Right ventricle myocardium superior (tissue), 1 donor: ENCODE measurements at regions not wholly inside any gene's neighbourhood (a gene's known extent, or its start where the extent isn't known, plus 50 kb on each side); places are given as distances from the start of the nearest gene placed in this dataset.
A peak's percentile ranks its signal among the peaks of the same experiment; 100 is the strongest.

Experiments
- ATAC-seq: fragments of 200-7000 bp; cut with Tn5 transposase; one replicate; pipeline ENCODE4 v1.9.1; 2020; ENCODE audit warnings: mild to moderate bottlenecking; ENCODE audit not compliant: poor library complexity
- DNase-seq: peaks from one replicate; pipeline ENCODE4 v3.0.0-alpha.2; 2020
- intact Hi-C: fragments of 100-400 bp; cut with DNase I; formaldehyde crosslinking; loops from one replicate; pipeline ENCODE4 v1.11.2; 2022
- donor health status: DM: no; HTN: yes; CAD: no; lungs with severe emphysema.

- DNase-seq (no peak), ATAC-seq (no peak)
- intact Hi-C loops, result no loop called here
Observed at GRCh38 chr2:8190279-8190678, 491.6 kb upstream of the ID2 start.

GRCh38 chr2:8191427-8191826 lies 490.4 kb upstream of the ID2 start:
- DNase-seq, result no peak
- no peak for ATAC-seq

GRCh38 chr2:8193146-8193545 lies 488.7 kb upstream of the ID2 start:
- DNase-seq (no peak), ATAC-seq (no peak)
- intact Hi-C loops, result no loop called here

More at GRCh38 chr2:8191427-8191826, 490.4 kb upstream of the ID2 start:
- intact Hi-C loops, result no loop called here

- peak; percentile 46 for ATAC-seq
- no peak for DNase-seq
- intact Hi-C loops, result no loop called here
Observed at GRCh38 chr2:8193686-8194615, 487.9 kb upstream of the ID2 start.

GRCh38 chr2:8195784-8196183 lies 486.1 kb upstream of the ID2 start:
- ATAC-seq (no peak), DNase-seq (no peak)
- intact Hi-C loops, result no loop called here

GRCh38 chr2:8196316-8196715 lies 485.5 kb upstream of the ID2 start:
- no peak for ATAC-seq
- intact Hi-C loops, result no loop called here
- DNase-seq, result no peak

- DNase-seq (no peak), ATAC-seq (no peak)
- intact Hi-C loops, result no loop called here
Observed at GRCh38 chr2:8197101-8197500, 484.8 kb upstream of the ID2 start.

GRCh38 chr2:8197825-8198224 lies 484.0 kb upstream of the ID2 start:
- DNase-seq (no peak), ATAC-seq (no peak)
- intact Hi-C loops, result no loop called here

- ATAC-seq (no peak), DNase-seq (no peak)
- intact Hi-C loops, result no loop called here
Observed at GRCh38 chr2:8198766-8199382, 483.0 kb upstream of the ID2 start.

GRCh38 chr2:8202132-8202531 lies 479.7 kb upstream of the ID2 start:
- ATAC-seq (no peak), DNase-seq (no peak)
- intact Hi-C loops, result no loop called here

GRCh38 chr2:8203364-8203763 lies 478.5 kb upstream of the ID2 start:
- ATAC-seq (peak; percentile 63), DNase-seq (peak; percentile 52)
- intact Hi-C loops, result no loop called here

GRCh38 chr2:8204711-8205110 lies 477.1 kb upstream of the ID2 start:
- DNase-seq, result no peak
- no peak for ATAC-seq
- intact Hi-C loops, result no loop called here

- DNase-seq, result no peak
- no peak for ATAC-seq
- intact Hi-C loops, result no loop called here
Observed at GRCh38 chr2:8209494-8209893, 472.4 kb upstream of the ID2 start.

- intact Hi-C loops, result no loop called here
- ATAC-seq (no peak), DNase-seq (no peak)
Observed at GRCh38 chr2:8211384-8211783, 470.5 kb upstream of the ID2 start.

- no peak for ATAC-seq
- no peak for DNase-seq
- intact Hi-C loops, result no loop called here
Observed at GRCh38 chr2:8212239-8212638, 469.6 kb upstream of the ID2 start.

- DNase-seq (no peak), ATAC-seq (no peak)
- intact Hi-C loops, result no loop called here
Observed at GRCh38 chr2:8214036-8214615, 467.7 kb upstream of the ID2 start.

- intact Hi-C loops, result no loop called here
- no peak for DNase-seq
- no peak for ATAC-seq
Observed at GRCh38 chr2:8215159-8215863, 466.5 kb upstream of the ID2 start.

- intact Hi-C loops, result no loop called here
- DNase-seq (no peak), ATAC-seq (no peak)
Observed at GRCh38 chr2:8215982-8216381, 465.9 kb upstream of the ID2 start.

- intact Hi-C loops, result no loop called here
- ATAC-seq (peak; percentile 39), DNase-seq (no peak)
Observed at GRCh38 chr2:8216397-8216796, 465.5 kb upstream of the ID2 start.
